Activated T-cell treated with anti-CD3 and anti-CD28 coated beads, Interleukin-2, amount 50 U/mL, for 48 hours (primary cell): ENCODE measurements at regions not wholly inside any gene's neighbourhood (a gene's known extent, or its start where the extent isn't known, plus 50 kb on each side); places are given as distances from the start of the nearest gene placed in this dataset.

Source experiments
- DNase-seq, 2 experiments: peaks; one replicate each; pipeline ENCODE4 v3.0.0-alpha.2; 2020

GRCh38 chr13:95502216-95502615 is 50.3 kb upstream of the CLDN10 start:
- no peak for DNase-seq
